ENCODE measurements at regions not wholly inside any gene's neighbourhood (a gene's known extent, or its start where the extent isn't known, plus 50 kb on each side); places are given as distances from the start of the nearest gene placed in this dataset.

GRCh38 chr6:148203281-148203925, 139.2 kb upstream of the SASH1 start:
- H3K4me1 Mint-ChIP-seq, result peaks cover 7% of the 10 kb centered on the region
- ATAC-seq (no peak), DNase-seq (ENCODE audit: low spot score) (no peak)
- H3K27ac Mint-ChIP-seq, result no peak overlapping the region
- no peaks in the 10 kb centered on the region for H3K9me3 Mint-ChIP-seq
- no peaks in the 10 kb centered on the region for H3K36me3 Mint-ChIP-seq
- CTCF ChIA-PET, result interaction anchor here (2.6 kb wide), 1 partner anchor 23 kb away, joined by 7 read pairs; no protein-coding TSS in a partner anchor
- no peak overlapping the region for H3K4me3 Mint-ChIP-seq
- H3K27me3 Mint-ChIP-seq (ENCODE audit: low read depth), result no peaks in the 10 kb centered on the region
- POLR2A ChIA-PET, result no interaction called here
- TF ChIP-seq ZBTB43 (CRISPR knock-in tag; IDR thresholded peaks at IDR 0.05) (no peak), ZNF396 (CRISPR knock-in tag; IDR thresholded peaks at IDR 0.05; ENCODE audit: borderline replicate concordance) (no peak), E2F5 (CRISPR knock-in tag; IDR thresholded peaks at IDR 0.05) (no peak), AR (CRISPR knock-in tag; IDR thresholded peaks at IDR 0.05) (no peak), ZNF121 (CRISPR knock-in tag; IDR thresholded peaks at IDR 0.05) (no peak), FOXK1 (CRISPR knock-in tag; IDR thresholded peaks at IDR 0.05) (no peak), MYBL2 (CRISPR knock-in tag; IDR thresholded peaks at IDR 0.05) (no peak), NFE2L1 (CRISPR knock-in tag; IDR thresholded peaks at IDR 0.05) (no peak), ZNF138 (CRISPR knock-in tag; conservative IDR thresholded peaks at IDR 0.05) (no peak), CREB1 (CRISPR knock-in tag; IDR thresholded peaks at IDR 0.05) (no peak), NFYB (CRISPR knock-in tag; conservative IDR thresholded peaks at IDR 0.05; ENCODE audit: low read depth) (no peak), RELA (CRISPR knock-in tag; IDR thresholded peaks at IDR 0.05; ENCODE audit: borderline replicate concordance) (no peak), JUN (CRISPR knock-in tag; IDR thresholded peaks at IDR 0.05) (no peak)

- ATAC-seq (no peak), DNase-seq (ENCODE audit: low spot score) (no peak)
- no peaks in the 10 kb centered on the region for H3K9me3 Mint-ChIP-seq
- no peaks in the 10 kb centered on the region for H3K36me3 Mint-ChIP-seq
- no peak for TF ChIP-seq ZNF219 (CRISPR knock-in tag; IDR thresholded peaks at IDR 0.05; ENCODE audit: borderline replicate concordance)
- TF ChIP-seq ZBTB43 (CRISPR knock-in tag; IDR thresholded peaks at IDR 0.05), result no peak
- TF ChIP-seq CREM (CRISPR knock-in tag; IDR thresholded peaks at IDR 0.05), result no peak
- TF ChIP-seq AR (CRISPR knock-in tag; IDR thresholded peaks at IDR 0.05), result no peak
- no peak for TF ChIP-seq MYBL2 (CRISPR knock-in tag; IDR thresholded peaks at IDR 0.05)
- no peak for TF ChIP-seq ZNF138 (CRISPR knock-in tag; conservative IDR thresholded peaks at IDR 0.05)
- no peak for TF ChIP-seq ZNF423 (CRISPR knock-in tag; IDR thresholded peaks at IDR 0.05)
- no peak overlapping the region for H3K27ac Mint-ChIP-seq
- ChIA-PET POLR2A (no interaction called here), CTCF (no interaction called here)
- H3K27me3 Mint-ChIP-seq (ENCODE audit: low read depth), result no peaks in the 10 kb centered on the region
- H3K4me3 Mint-ChIP-seq, result no peak overlapping the region
- peaks cover 7% of the 10 kb centered on the region for H3K4me1 Mint-ChIP-seq
These were observed 138.7 kb upstream of the SASH1 start for GRCh38 chr6:148203970-148204369.
